Vagina (tissue), 2 donors: ENCODE measurements at regions not wholly inside any gene's neighbourhood (a gene's known extent, or its start where the extent isn't known, plus 50 kb on each side); places are given as distances from the start of the nearest gene placed in this dataset.

ENCODE experiments used
- DNase-seq, 2 donors: peaks; one replicate each; pipeline ENCODE4 v3.0.0-alpha.2; 2017; ENCODE audit errors: extremely low spot score in 2 of 2
- H3K27ac ChIP-seq: fragments of 200-600 bp; sonication (generic); one replicate; pipeline ENCODE4 v1.5.1; 2019
- H3K27me3 ChIP-seq: fragments of 200-600 bp; sonication (generic); one replicate; pipeline ENCODE4 v1.5.1; 2019
- H3K36me3 ChIP-seq, 2 donors: fragments of 200-600 bp; sonication (generic); one replicate each; pipeline ENCODE4 v1.5.1; 2017 to 2019
- H3K4me1 ChIP-seq: fragments of 200-600 bp; sonication (generic); one replicate; pipeline ENCODE4 v1.5.1; 2019
- H3K4me3 ChIP-seq, 2 donors: fragments of 200-600 bp; sonication (generic); 1 replicate in 1 of 2; 2 replicates in 1 of 2; pipeline ENCODE4 v1.5.1; 2016 to 2019
- H3K9me3 ChIP-seq: fragments of 200-600 bp; sonication (generic); one replicate; pipeline ENCODE4 v1.5.1; 2019
- CTCF ChIP-seq, 3 experiments: fragments of 450-650 bp in 2 of 3; fragments of 200-600 bp in 1 of 3; sonication (generic) in 1 of 3; IDR thresholded peaks; one replicate each; pipeline ENCODE4 v1.5.1; 2017 to 2019; ENCODE audit warnings: antibody characterized with exemption in 3 of 3, mild to moderate bottlenecking in 2 of 3, moderate library complexity in 2 of 3
- POLR2A ChIP-seq, 2 donors: fragments of 450-650 bp; IDR thresholded peaks; one replicate each; pipeline ENCODE4 v1.6.1; 2017; ENCODE audit warnings: antibody characterized with exemption in 2 of 2, mild to moderate bottlenecking in 2 of 2, moderate library complexity in 2 of 2
- POLR2AphosphoS5 ChIP-seq, 2 donors: sonication (generic); formaldehyde crosslinking; IDR thresholded peaks; one replicate each; pipeline ENCODE4 v1.9.0; 2017; ENCODE audit warnings: antibody characterized with exemption in 2 of 2, mild to moderate bottlenecking in 2 of 2, low read depth in 1 of 2; ENCODE audit not compliant: insufficient read depth in 1 of 2
- intact Hi-C: fragments of 100-400 bp; cut with DNase I; formaldehyde crosslinking; loops from one replicate; pipeline ENCODE4 v1.15.1; 2023

GRCh38 chr1:70718086-70718630 is 307.1 kb downstream of the CTH start:
- H3K9me3 ChIP-seq = no peaks in the 10 kb centered on the region
- no peaks in the 10 kb centered on the region for H3K27me3 ChIP-seq
- intact Hi-C loops = no loop called here
- no peak for DNase-seq
- H3K4me3 ChIP-seq = no peak overlapping the region
- no peak overlapping the region for H3K27ac ChIP-seq
- H3K36me3 ChIP-seq = no peaks in the 10 kb centered on the region
- no peaks in the 10 kb centered on the region for H3K4me1 ChIP-seq
- no peak for TF ChIP-seq POLR2AphosphoS5 (IDR thresholded peaks at IDR 0.05; ENCODE audit: insufficient read depth in 1 of 2, low read depth in 1 of 2)
- no peak for TF ChIP-seq CTCF (IDR thresholded peaks at IDR 0.05)
- TF ChIP-seq POLR2A (IDR thresholded peaks at IDR 0.05) = no peak

GRCh38 chr1:70719154-70719553 is 308.1 kb downstream of the CTH start:
- H3K27me3 ChIP-seq = no peaks in the 10 kb centered on the region
- H3K9me3 ChIP-seq = no peaks in the 10 kb centered on the region
- no peak overlapping the region for H3K27ac ChIP-seq
- DNase-seq = no peak
- H3K4me1 ChIP-seq = no peaks in the 10 kb centered on the region
- TF ChIP-seq POLR2AphosphoS5 (IDR thresholded peaks at IDR 0.05; ENCODE audit: insufficient read depth in 1 of 2, low read depth in 1 of 2) (no peak), POLR2A (IDR thresholded peaks at IDR 0.05) (no peak), CTCF (IDR thresholded peaks at IDR 0.05) (no peak)
- intact Hi-C loops = no loop called here
- no peak overlapping the region for H3K4me3 ChIP-seq
- no peaks in the 10 kb centered on the region for H3K36me3 ChIP-seq

GRCh38 chr1:70720109-70720508 is 309.0 kb downstream of the CTH start:
- Histone ChIP-seq H3K27me3 (no peaks in the 10 kb centered on the region), H3K36me3 (no peaks in the 10 kb centered on the region), H3K9me3 (no peaks in the 10 kb centered on the region), H3K4me3 (no peak overlapping the region), H3K4me1 (no peaks in the 10 kb centered on the region), H3K27ac (no peak overlapping the region)
- intact Hi-C loops = no loop called here
- TF ChIP-seq POLR2AphosphoS5 (IDR thresholded peaks at IDR 0.05; ENCODE audit: insufficient read depth in 1 of 2, low read depth in 1 of 2) (no peak), CTCF (IDR thresholded peaks at IDR 0.05) (no peak), POLR2A (IDR thresholded peaks at IDR 0.05) (no peak)
- DNase-seq = no peak

- intact Hi-C loops = no loop called here
Measured at GRCh38 chr1:70720521-70720920, 309.5 kb downstream of the CTH start.

More at GRCh38 chr1:70720521-70720920, 309.5 kb downstream of the CTH start:
- DNase-seq = no peak
- H3K36me3 ChIP-seq = no peaks in the 10 kb centered on the region
- no peak overlapping the region for H3K4me3 ChIP-seq
- H3K4me1 ChIP-seq = no peaks in the 10 kb centered on the region
- TF ChIP-seq POLR2A (IDR thresholded peaks at IDR 0.05) (no peak), CTCF (IDR thresholded peaks at IDR 0.05) (no peak), POLR2AphosphoS5 (IDR thresholded peaks at IDR 0.05; ENCODE audit: insufficient read depth in 1 of 2, low read depth in 1 of 2) (no peak)
- H3K9me3 ChIP-seq = no peaks in the 10 kb centered on the region
- H3K27me3 ChIP-seq = no peaks in the 10 kb centered on the region
- H3K27ac ChIP-seq = no peak overlapping the region
